ENCODE measurements at regions not wholly inside any gene's neighbourhood (a gene's known extent, or its start where the extent isn't known, plus 50 kb on each side); places are given as distances from the start of the nearest gene placed in this dataset.

GRCh38 chr3:187802203-187802927 lies 57.1 kb upstream of the BCL6 start:
- DNase-seq (ENCODE audit: low read depth) (no peak), FAIRE-seq (no peak)
- no peak overlapping the region for H3K4me3 ChIP-seq (ENCODE audit: low read depth, low read length)
- H3K27me3 ChIP-seq (ENCODE audit: control insufficient read depth, insufficient read depth, low read length), result no peaks in the 10 kb centered on the region
- TF ChIP-seq CTCF (IDR thresholded peaks at IDR 0.05; ENCODE audit: insufficient read depth, low read length, severe bottlenecking), result no peak
- no peaks in the 10 kb centered on the region for H3K36me3 ChIP-seq (ENCODE audit: control insufficient read depth, insufficient read depth, low read length)

DNA sequence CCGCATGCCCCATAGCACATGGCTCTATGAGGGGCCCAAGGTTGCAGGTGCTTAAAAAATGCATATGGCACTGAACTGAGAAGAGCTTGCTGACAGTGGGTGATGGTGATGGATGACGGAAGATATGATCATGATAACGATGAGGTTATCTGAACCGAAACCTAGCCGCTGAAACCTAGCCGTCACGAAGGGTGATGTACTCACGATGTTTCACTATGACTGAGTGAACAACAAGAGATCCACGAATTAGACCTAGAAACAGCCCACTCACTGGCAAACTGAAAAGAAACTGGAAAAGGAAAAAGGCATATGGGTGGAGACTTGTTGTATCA lies 57.6 kb upstream of the BCL6 start:
- no peak for DNase-seq (ENCODE audit: low read depth)

DNA sequence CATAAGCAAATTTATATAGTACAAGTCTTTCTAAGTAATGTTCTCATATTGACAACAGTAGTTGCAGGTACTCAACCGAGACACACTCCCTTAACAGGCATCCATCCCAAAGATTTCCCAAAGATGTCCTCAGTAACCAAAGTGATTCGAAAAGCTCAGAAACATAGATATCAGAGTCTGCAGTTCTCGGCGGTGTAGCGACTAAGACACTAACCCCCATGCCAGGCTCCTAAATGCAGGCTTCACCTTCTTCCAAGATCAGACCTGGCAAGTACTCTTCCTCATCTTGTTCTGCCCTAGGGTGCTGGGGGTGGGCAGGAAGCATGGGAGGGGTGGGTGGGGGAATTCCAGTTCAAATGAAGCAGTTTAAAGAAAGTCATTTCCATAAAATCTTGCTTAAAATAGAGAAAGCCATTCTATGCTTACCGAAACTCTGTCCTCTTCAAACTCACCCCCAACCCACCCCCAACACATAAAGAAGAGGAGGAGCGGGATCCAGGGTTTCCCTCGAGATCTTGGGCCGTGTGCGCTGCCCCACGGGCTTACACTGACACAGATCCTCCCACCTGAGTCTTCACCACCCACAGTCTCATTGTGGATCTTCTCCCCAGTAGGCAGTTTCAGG lies 59.0 kb upstream of the BCL6 start:
- TF ChIP-seq CTCF (IDR thresholded peaks at IDR 0.05; ENCODE audit: insufficient read depth, low read length, severe bottlenecking), result no peak
- Histone ChIP-seq H3K27me3 (ENCODE audit: control insufficient read depth, insufficient read depth, low read length) (no peaks in the 10 kb centered on the region), H3K36me3 (ENCODE audit: control insufficient read depth, insufficient read depth, low read length) (no peaks in the 10 kb centered on the region), H3K4me3 (ENCODE audit: low read depth, low read length) (no peak overlapping the region)
- DNase-seq (ENCODE audit: low read depth) (no peak), FAIRE-seq (no peak)

More for the DNA sequence above, 57.6 kb upstream of the BCL6 start:
- TF ChIP-seq CTCF (IDR thresholded peaks at IDR 0.05; ENCODE audit: insufficient read depth, low read length, severe bottlenecking), result no peak
- FAIRE-seq, result no peak
- no peaks in the 10 kb centered on the region for H3K36me3 ChIP-seq (ENCODE audit: control insufficient read depth, insufficient read depth, low read length)
- H3K27me3 ChIP-seq (ENCODE audit: control insufficient read depth, insufficient read depth, low read length), result no peaks in the 10 kb centered on the region
- no peak overlapping the region for H3K4me3 ChIP-seq (ENCODE audit: low read depth, low read length)

DNA sequence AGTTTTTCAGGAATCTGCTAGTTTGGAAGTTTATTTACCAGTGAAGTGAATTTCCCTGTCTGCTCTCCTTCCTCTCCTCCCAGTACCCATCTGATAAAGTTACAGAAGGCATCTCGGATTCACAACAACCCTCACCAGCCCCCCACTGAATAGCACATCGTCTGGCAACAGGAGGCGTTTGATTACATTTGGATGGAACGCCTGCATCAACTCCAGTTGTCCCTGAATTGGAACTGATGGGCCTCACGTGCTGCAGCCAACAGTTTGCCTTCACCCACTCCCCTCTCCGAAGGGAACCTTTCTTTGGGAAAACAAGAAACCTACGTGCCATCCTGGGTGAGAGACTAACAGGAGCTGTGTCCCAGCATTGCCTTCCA lies 59.5 kb upstream of the BCL6 start:
- DNase-seq (ENCODE audit: low read depth) (no peak), FAIRE-seq (no peak)
- H3K4me3 ChIP-seq (ENCODE audit: low read depth, low read length), result no peak overlapping the region
- TF ChIP-seq CTCF (IDR thresholded peaks at IDR 0.05; ENCODE audit: insufficient read depth, low read length, severe bottlenecking), result no peak
- H3K27me3 ChIP-seq (ENCODE audit: control insufficient read depth, insufficient read depth, low read length), result no peaks in the 10 kb centered on the region
- no peaks in the 10 kb centered on the region for H3K36me3 ChIP-seq (ENCODE audit: control insufficient read depth, insufficient read depth, low read length)

GRCh38 chr3:187805774-187806173 lies 60.5 kb upstream of the BCL6 start:
- no peak for TF ChIP-seq CTCF (IDR thresholded peaks at IDR 0.05; ENCODE audit: insufficient read depth, low read length, severe bottlenecking)

More at GRCh38 chr3:187805774-187806173, 60.5 kb upstream of the BCL6 start:
- FAIRE-seq (no peak), DNase-seq (ENCODE audit: low read depth) (no peak)
- H3K27me3 ChIP-seq (ENCODE audit: control insufficient read depth, insufficient read depth, low read length), result no peaks in the 10 kb centered on the region
- no peaks in the 10 kb centered on the region for H3K36me3 ChIP-seq (ENCODE audit: control insufficient read depth, insufficient read depth, low read length)
- no peak overlapping the region for H3K4me3 ChIP-seq (ENCODE audit: low read depth, low read length)
